ENCODE measurements at regions not wholly inside any gene's neighbourhood (a gene's known extent, or its start where the extent isn't known, plus 50 kb on each side); places are given as distances from the start of the nearest gene placed in this dataset.

DNA sequence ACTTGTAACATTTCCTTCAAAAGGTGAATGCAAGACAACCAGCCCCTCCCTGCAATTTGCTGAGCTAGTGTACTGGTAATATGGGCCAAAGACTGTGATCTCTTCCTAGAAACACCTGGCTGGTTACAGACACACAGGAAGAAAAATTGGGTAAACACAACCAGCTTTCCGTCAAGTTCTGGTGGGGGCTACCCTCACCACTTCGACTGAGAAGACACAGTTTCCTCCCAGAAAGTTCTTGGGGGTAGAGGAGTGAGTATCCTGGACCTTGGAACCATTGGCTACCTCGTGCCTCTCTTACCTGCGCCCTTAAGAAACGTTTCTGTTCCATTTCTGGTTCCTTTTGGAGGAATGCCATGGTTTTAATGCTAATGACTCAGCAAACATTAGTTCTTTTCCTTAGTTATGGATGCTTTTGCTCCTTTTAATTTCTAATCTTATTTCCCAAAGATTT is 120.9 kb upstream of the DLX2 start:
- Histone ChIP-seq H3K9ac (ENCODE audit: low read length) (no peak overlapping the region), H3K27ac (ENCODE audit: low read length) (no peak overlapping the region), H3K36me3 (ENCODE audit: control insufficient read depth, low read depth, low read length) (no peaks in the 10 kb centered on the region), H3K27me3 (ENCODE audit: control insufficient read depth, insufficient read depth, low read length) (no peaks in the 10 kb centered on the region), H3K4me1 (ENCODE audit: control insufficient read depth, low read depth, low read length) (no peaks in the 10 kb centered on the region), H3K9me3 (ENCODE audit: control insufficient read depth, low read depth, low read length) (no peaks in the 10 kb centered on the region), H3K4me3 (ENCODE audit: low read length) (no peak overlapping the region)

DNA sequence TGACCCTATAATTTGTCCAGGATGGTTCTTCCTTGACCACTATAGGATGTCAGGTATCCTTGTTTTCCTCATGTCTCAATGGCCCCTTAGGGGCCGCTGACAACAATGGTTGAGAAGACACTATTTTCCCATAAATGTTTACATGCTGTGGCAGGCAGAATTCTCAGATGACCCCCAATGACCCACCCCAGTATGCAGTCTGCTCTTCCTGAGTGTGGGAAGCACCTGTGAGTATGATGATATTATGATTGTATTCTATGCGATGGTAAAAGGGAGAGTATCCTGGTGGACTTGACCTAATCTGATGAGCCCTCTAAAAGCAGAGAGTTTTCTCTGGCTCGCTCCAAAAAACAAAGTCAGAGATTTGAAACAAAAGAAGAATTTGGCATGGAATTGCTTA is 123.1 kb upstream of the DLX2 start:
- Histone ChIP-seq H3K4me1 (ENCODE audit: control insufficient read depth, low read depth, low read length) (peaks cover 1% of the 10 kb centered on the region), H3K9ac (ENCODE audit: low read length) (no peak overlapping the region), H3K9me3 (ENCODE audit: control insufficient read depth, low read depth, low read length) (no peaks in the 10 kb centered on the region), H3K27ac (ENCODE audit: low read length) (no peak overlapping the region), H3K27me3 (ENCODE audit: control insufficient read depth, insufficient read depth, low read length) (no peaks in the 10 kb centered on the region), H3K4me3 (ENCODE audit: low read length) (no peak overlapping the region), H3K36me3 (ENCODE audit: control insufficient read depth, low read depth, low read length) (no peaks in the 10 kb centered on the region)

- Histone ChIP-seq H3K36me3 (ENCODE audit: control insufficient read depth, low read depth, low read length) (no peaks in the 10 kb centered on the region), H3K9ac (ENCODE audit: low read length) (no peak overlapping the region), H3K4me1 (ENCODE audit: control insufficient read depth, low read depth, low read length) (peaks cover 8% of the 10 kb centered on the region), H3K27ac (ENCODE audit: low read length) (no peak overlapping the region), H3K4me3 (ENCODE audit: low read length) (no peak overlapping the region), H3K27me3 (ENCODE audit: control insufficient read depth, insufficient read depth, low read length) (no peaks in the 10 kb centered on the region), H3K9me3 (ENCODE audit: control insufficient read depth, low read depth, low read length) (no peaks in the 10 kb centered on the region)
Observed at GRCh38 chr2:172226244-172227061, 123.8 kb upstream of the DLX2 start.

- peaks cover 18% of the 10 kb centered on the region for H3K4me1 ChIP-seq (ENCODE audit: control insufficient read depth, low read depth, low read length)
- no peaks in the 10 kb centered on the region for H3K27me3 ChIP-seq (ENCODE audit: control insufficient read depth, insufficient read depth, low read length)
- H3K27ac ChIP-seq (ENCODE audit: low read length), result no peak overlapping the region
Observed at GRCh38 chr2:172227719-172228118, 125.0 kb upstream of the DLX2 start.

DNA sequence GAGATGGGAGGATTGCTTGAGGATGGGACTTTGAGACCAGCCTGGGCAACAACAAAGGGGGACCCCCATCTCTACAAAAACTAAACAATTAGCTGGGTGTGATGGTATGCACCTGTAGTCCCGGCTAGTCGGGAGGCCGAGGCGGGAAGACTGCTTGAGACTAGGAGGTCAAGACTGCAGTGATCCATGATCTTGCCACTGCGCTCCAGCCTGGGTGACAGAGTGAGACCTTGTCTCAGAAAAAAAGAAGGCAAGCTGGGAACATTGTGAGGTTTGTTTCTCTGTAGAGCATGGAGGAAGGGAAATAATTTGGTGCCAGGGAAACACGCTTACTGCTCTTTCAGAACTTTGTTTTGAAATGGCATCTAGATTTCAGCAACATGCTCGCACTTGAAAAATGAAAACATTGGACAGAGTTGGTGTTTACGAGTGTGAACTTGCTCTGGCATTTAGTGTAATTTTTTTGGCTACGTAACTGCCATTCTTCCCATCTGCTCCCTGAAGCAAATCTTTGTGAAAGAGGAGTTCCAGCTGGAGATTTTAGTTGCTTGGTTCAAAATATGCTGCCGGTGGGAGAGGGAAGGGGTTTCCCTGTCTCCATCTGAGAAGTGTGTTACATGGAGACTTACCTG is 125.6 kb upstream of the DLX2 start:
- Histone ChIP-seq H3K4me1 (ENCODE audit: control insufficient read depth, low read depth, low read length) (peaks cover 18% of the 10 kb centered on the region), H3K9ac (ENCODE audit: low read length) (no peak overlapping the region), H3K27ac (ENCODE audit: low read length) (no peak overlapping the region), H3K4me3 (ENCODE audit: low read length) (no peak overlapping the region), H3K27me3 (ENCODE audit: control insufficient read depth, insufficient read depth, low read length) (peaks cover 4% of the 10 kb centered on the region), H3K36me3 (ENCODE audit: control insufficient read depth, low read depth, low read length) (no peaks in the 10 kb centered on the region), H3K9me3 (ENCODE audit: control insufficient read depth, low read depth, low read length) (no peaks in the 10 kb centered on the region)

More at GRCh38 chr2:172227719-172228118, 125.0 kb upstream of the DLX2 start:
- H3K36me3 ChIP-seq (ENCODE audit: control insufficient read depth, low read depth, low read length), result no peaks in the 10 kb centered on the region
- H3K4me3 ChIP-seq (ENCODE audit: low read length), result no peak overlapping the region
- H3K9ac ChIP-seq (ENCODE audit: low read length), result no peak overlapping the region
- no peaks in the 10 kb centered on the region for H3K9me3 ChIP-seq (ENCODE audit: control insufficient read depth, low read depth, low read length)

GRCh38 chr2:172229125-172229524 is 126.4 kb upstream of the DLX2 start:
- Histone ChIP-seq H3K27me3 (ENCODE audit: control insufficient read depth, insufficient read depth, low read length) (peaks cover 13% of the 10 kb centered on the region), H3K36me3 (ENCODE audit: control insufficient read depth, low read depth, low read length) (no peaks in the 10 kb centered on the region), H3K9ac (ENCODE audit: low read length) (no peak overlapping the region), H3K4me3 (ENCODE audit: low read length) (no peak overlapping the region), H3K4me1 (ENCODE audit: control insufficient read depth, low read depth, low read length) (peaks cover 25% of the 10 kb centered on the region), H3K27ac (ENCODE audit: low read length) (no peak overlapping the region), H3K9me3 (ENCODE audit: control insufficient read depth, low read depth, low read length) (no peaks in the 10 kb centered on the region)

GRCh38 chr2:172230332-172230888 is 127.7 kb upstream of the DLX2 start:
- Histone ChIP-seq H3K27ac (ENCODE audit: low read length) (no peak overlapping the region), H3K9ac (ENCODE audit: low read length) (no peak overlapping the region), H3K27me3 (ENCODE audit: control insufficient read depth, insufficient read depth, low read length) (peaks cover 25% of the 10 kb centered on the region)

GRCh38 chr2:172230889-172231401 is 128.2 kb upstream of the DLX2 start:
- peaks cover 31% of the 10 kb centered on the region for H3K27me3 ChIP-seq (ENCODE audit: control insufficient read depth, insufficient read depth, low read length)
- H3K4me3 ChIP-seq (ENCODE audit: low read length), result no peak overlapping the region
- no peak overlapping the region for H3K9ac ChIP-seq (ENCODE audit: low read length)
- H3K36me3 ChIP-seq (ENCODE audit: control insufficient read depth, low read depth, low read length), result no peaks in the 10 kb centered on the region
- no peaks in the 10 kb centered on the region for H3K9me3 ChIP-seq (ENCODE audit: control insufficient read depth, low read depth, low read length)
- H3K27ac ChIP-seq (ENCODE audit: low read length), result no peak overlapping the region
- peaks cover 36% of the 10 kb centered on the region for H3K4me1 ChIP-seq (ENCODE audit: control insufficient read depth, low read depth, low read length)

More at GRCh38 chr2:172230332-172230888, 127.7 kb upstream of the DLX2 start:
- Histone ChIP-seq H3K4me3 (ENCODE audit: low read length) (no peak overlapping the region), H3K36me3 (ENCODE audit: control insufficient read depth, low read depth, low read length) (no peaks in the 10 kb centered on the region), H3K9me3 (ENCODE audit: control insufficient read depth, low read depth, low read length) (no peaks in the 10 kb centered on the region), H3K4me1 (ENCODE audit: control insufficient read depth, low read depth, low read length) (peaks cover 30% of the 10 kb centered on the region)

GRCh38 chr2:172231508-172231907 is 128.8 kb upstream of the DLX2 start:
- no peak overlapping the region for H3K4me3 ChIP-seq (ENCODE audit: low read length)
- no peak overlapping the region for H3K27ac ChIP-seq (ENCODE audit: low read length)
- H3K4me1 ChIP-seq (ENCODE audit: control insufficient read depth, low read depth, low read length), result peaks cover 41% of the 10 kb centered on the region
- H3K36me3 ChIP-seq (ENCODE audit: control insufficient read depth, low read depth, low read length), result no peaks in the 10 kb centered on the region
- H3K9ac ChIP-seq (ENCODE audit: low read length), result no peak overlapping the region
- H3K9me3 ChIP-seq (ENCODE audit: control insufficient read depth, low read depth, low read length), result no peaks in the 10 kb centered on the region
- H3K27me3 ChIP-seq (ENCODE audit: control insufficient read depth, insufficient read depth, low read length), result peaks cover 36% of the 10 kb centered on the region

DNA sequence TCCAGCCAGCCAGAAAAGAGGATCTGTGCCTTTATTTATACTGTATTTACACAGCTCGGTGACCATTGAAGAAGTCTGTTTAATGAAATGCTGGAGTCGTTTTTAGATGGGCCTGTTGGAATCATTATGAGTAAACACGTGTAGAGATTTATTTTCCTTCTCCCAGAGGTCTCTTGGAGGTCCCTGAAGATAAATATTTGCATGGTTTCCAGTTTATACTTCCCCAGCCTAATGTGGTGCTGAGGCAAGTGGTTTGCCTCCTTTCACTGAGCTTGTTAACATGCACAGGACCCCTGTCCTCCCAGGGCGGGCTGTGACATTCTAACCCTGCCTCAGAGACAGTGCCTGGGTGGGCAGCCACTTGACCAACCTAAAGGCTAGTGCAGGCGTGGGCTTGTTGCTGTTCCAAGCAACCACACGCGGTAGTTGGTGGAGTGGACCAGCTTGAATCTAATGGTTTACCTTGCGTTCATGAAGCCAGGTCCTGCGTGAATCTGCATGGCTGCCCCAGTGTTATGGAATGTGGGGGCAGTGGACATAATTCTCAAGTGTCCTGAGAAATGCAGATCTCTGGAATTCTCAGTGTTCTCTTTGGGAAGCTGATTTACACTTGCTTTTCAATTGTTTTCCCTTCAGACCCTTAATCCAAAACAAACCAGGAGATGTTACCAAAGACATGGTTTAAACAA is 130.2 kb upstream of the DLX2 start:
- no peak overlapping the region for H3K4me3 ChIP-seq (ENCODE audit: low read length)
- H3K27me3 ChIP-seq (ENCODE audit: control insufficient read depth, insufficient read depth, low read length), result peaks cover 38% of the 10 kb centered on the region
- H3K9ac ChIP-seq (ENCODE audit: low read length), result no peak overlapping the region
- no peaks in the 10 kb centered on the region for H3K36me3 ChIP-seq (ENCODE audit: control insufficient read depth, low read depth, low read length)
- H3K9me3 ChIP-seq (ENCODE audit: control insufficient read depth, low read depth, low read length), result no peaks in the 10 kb centered on the region
- H3K27ac ChIP-seq (ENCODE audit: low read length), result no peak overlapping the region
- H3K4me1 ChIP-seq (ENCODE audit: control insufficient read depth, low read depth, low read length), result peaks cover 41% of the 10 kb centered on the region

All from iPS-18a (cell line).